K562 (cell line): ENCODE measurements at regions not wholly inside any gene's neighbourhood (a gene's known extent, or its start where the extent isn't known, plus 50 kb on each side); places are given as distances from the start of the nearest gene placed in this dataset.

Experiments used
- ESRRA ChIP-seq: fragments of 450-650 bp; IDR thresholded peaks from 2 replicates; pipeline ENCODE4 v1.6.1; 2014; ENCODE audit warnings: low read depth, mild to moderate bottlenecking, moderate library complexity, borderline replicate concordance
- EZH2 ChIP-seq: IDR thresholded peaks from 2 replicates; pipeline ENCODE4 v1.6.1; 2012; ENCODE audit warnings: low read depth, mild to moderate bottlenecking, inconsistent platforms, low read length, borderline replicate concordance
- HCFC1 ChIP-seq: IDR thresholded peaks from 2 replicates; pipeline ENCODE4 v1.6.1; 2012; ENCODE audit warnings: low read depth, low read length, improper control_type of control experiment
- KDM1A ChIP-seq, 2 experiments: fragments of 450-650 bp; IDR thresholded peaks; 2 replicates each; pipeline ENCODE4 v1.6.1; 2016; ENCODE audit warnings: mild to moderate bottlenecking in 2 of 2
- POLR2A ChIP-seq: fragments of 450-650 bp; conservative IDR thresholded peaks from 2 replicates; pipeline ENCODE4 v1.6.1; 2016
- SP1 ChIP-seq: sonication (generic); formaldehyde crosslinking; IDR thresholded peaks from 2 replicates; pipeline ENCODE4 v1.8.1; 2022; ENCODE audit warnings: mild to moderate bottlenecking, missing genetic modification reagents
- ZNF384 ChIP-seq: IDR thresholded peaks from 2 replicates; pipeline ENCODE4 v1.6.1; 2012; ENCODE audit warnings: low read depth, low read length, improper control_type of control experiment
- TF ChIP-seq, protein P1 (sequence below), 3 experiments: IDR thresholded peaks in 2 of 3; conservative IDR thresholded peaks in 1 of 3; 2 replicates each; pipeline ENCODE4 v1.5.1; 2011 to 2012; ENCODE audit warnings: low read length in 3 of 3, mild to moderate bottlenecking in 3 of 3, control low read depth in 2 of 3, improper control_type of control experiment in 1 of 3, inconsistent platforms in 1 of 3, low read depth in 1 of 3, mixed read lengths in 1 of 3, moderate library complexity in 1 of 3; ENCODE audit not compliant: insufficient read depth in 2 of 3
- TF ChIP-seq, protein P2 (sequence below): fragments of 450-650 bp; IDR thresholded peaks from 2 replicates; pipeline ENCODE4 v1.7.0; 2016; ENCODE audit warnings: borderline replicate concordance
- TF ChIP-seq, protein P3 (sequence below): fragments of 450-650 bp; IDR thresholded peaks from 2 replicates; pipeline ENCODE4 v1.7.1; 2018; ENCODE audit warnings: mild to moderate bottlenecking, low read depth; ENCODE audit not compliant: partially characterized antibody

DNA sequence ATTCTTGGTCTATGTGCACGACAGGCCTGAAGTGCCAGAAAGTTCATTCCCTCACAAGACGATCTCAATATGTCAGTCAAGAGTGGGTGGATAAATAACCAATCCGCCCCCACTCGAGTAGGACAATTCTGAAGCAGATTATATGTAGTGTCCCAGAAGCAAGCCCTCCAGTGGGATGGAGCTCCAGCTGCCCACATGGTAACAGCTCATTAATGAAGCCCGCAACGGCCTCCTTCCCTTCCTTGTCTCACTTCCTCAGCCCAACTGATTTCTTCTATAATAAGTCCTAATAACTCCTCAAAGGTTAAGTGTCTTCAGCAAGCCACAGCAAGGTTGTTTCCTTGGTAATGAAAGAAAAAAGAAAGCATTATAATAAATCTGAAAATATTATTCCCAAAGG is 82.1 kb upstream of the F13A1 start:
- TF ChIP-seq SP1 (CRISPR knock-in tag) (no peak), POLR2A (no peak), ESRRA (no peak), EZH2 (no peak), ZNF384 (no peak), KDM1A (IDR thresholded peaks at IDR 0.05) (no peak), HCFC1 (no peak)
- TF ChIP-seq, protein P1, sequence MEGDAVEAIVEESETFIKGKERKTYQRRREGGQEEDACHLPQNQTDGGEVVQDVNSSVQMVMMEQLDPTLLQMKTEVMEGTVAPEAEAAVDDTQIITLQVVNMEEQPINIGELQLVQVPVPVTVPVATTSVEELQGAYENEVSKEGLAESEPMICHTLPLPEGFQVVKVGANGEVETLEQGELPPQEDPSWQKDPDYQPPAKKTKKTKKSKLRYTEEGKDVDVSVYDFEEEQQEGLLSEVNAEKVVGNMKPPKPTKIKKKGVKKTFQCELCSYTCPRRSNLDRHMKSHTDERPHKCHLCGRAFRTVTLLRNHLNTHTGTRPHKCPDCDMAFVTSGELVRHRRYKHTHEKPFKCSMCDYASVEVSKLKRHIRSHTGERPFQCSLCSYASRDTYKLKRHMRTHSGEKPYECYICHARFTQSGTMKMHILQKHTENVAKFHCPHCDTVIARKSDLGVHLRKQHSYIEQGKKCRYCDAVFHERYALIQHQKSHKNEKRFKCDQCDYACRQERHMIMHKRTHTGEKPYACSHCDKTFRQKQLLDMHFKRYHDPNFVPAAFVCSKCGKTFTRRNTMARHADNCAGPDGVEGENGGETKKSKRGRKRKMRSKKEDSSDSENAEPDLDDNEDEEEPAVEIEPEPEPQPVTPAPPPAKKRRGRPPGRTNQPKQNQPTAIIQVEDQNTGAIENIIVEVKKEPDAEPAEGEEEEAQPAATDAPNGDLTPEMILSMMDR (IDR thresholded peaks at IDR 0.05 in 2 of 3, conservative IDR thresholded peaks at IDR 0.05 in 1 of 3; ENCODE audit: insufficient read depth in 2 of 3, low read depth in 1 of 3, low read length in 3 of 3) = no peak
- TF ChIP-seq, protein P2, sequence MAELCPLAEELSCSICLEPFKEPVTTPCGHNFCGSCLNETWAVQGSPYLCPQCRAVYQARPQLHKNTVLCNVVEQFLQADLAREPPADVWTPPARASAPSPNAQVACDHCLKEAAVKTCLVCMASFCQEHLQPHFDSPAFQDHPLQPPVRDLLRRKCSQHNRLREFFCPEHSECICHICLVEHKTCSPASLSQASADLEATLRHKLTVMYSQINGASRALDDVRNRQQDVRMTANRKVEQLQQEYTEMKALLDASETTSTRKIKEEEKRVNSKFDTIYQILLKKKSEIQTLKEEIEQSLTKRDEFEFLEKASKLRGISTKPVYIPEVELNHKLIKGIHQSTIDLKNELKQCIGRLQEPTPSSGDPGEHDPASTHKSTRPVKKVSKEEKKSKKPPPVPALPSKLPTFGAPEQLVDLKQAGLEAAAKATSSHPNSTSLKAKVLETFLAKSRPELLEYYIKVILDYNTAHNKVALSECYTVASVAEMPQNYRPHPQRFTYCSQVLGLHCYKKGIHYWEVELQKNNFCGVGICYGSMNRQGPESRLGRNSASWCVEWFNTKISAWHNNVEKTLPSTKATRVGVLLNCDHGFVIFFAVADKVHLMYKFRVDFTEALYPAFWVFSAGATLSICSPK = no peak
- TF ChIP-seq, protein P3, sequence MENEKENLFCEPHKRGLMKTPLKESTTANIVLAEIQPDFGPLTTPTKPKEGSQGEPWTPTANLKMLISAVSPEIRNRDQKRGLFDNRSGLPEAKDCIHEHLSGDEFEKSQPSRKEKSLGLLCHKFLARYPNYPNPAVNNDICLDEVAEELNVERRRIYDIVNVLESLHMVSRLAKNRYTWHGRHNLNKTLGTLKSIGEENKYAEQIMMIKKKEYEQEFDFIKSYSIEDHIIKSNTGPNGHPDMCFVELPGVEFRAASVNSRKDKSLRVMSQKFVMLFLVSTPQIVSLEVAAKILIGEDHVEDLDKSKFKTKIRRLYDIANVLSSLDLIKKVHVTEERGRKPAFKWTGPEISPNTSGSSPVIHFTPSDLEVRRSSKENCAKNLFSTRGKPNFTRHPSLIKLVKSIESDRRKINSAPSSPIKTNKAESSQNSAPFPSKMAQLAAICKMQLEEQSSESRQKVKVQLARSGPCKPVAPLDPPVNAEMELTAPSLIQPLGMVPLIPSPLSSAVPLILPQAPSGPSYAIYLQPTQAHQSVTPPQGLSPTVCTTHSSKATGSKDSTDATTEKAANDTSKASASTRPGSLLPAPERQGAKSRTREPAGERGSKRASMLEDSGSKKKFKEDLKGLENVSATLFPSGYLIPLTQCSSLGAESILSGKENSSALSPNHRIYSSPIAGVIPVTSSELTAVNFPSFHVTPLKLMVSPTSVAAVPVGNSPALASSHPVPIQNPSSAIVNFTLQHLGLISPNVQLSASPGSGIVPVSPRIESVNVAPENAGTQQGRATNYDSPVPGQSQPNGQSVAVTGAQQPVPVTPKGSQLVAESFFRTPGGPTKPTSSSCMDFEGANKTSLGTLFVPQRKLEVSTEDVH = no peak
